ENCODE measurements at regions not wholly inside any gene's neighbourhood (a gene's known extent, or its start where the extent isn't known, plus 50 kb on each side); places are given as distances from the start of the nearest gene placed in this dataset.

- H3K4me3 ChIP-seq (ENCODE audit: low read depth, low read length), result no peak overlapping the region
- TF ChIP-seq CTCF (IDR thresholded peaks at IDR 0.05; ENCODE audit: low read depth, low read length), result no peak
Measured at GRCh38 chr1:95509989-95510388, 276.0 kb downstream of the RWDD3 start.

- no peak overlapping the region for H3K4me3 ChIP-seq (ENCODE audit: low read depth, low read length)
- no peak for TF ChIP-seq CTCF (IDR thresholded peaks at IDR 0.05; ENCODE audit: low read depth, low read length)
Measured at GRCh38 chr1:95512925-95513324, 278.9 kb downstream of the RWDD3 start.

GRCh38 chr1:95517506-95517905 lies 283.5 kb downstream of the RWDD3 start:
- no peak for TF ChIP-seq CTCF (IDR thresholded peaks at IDR 0.05; ENCODE audit: low read depth, low read length)
- no peak overlapping the region for H3K4me3 ChIP-seq (ENCODE audit: low read depth, low read length)

GRCh38 chr1:95518310-95518709 lies 284.3 kb downstream of the RWDD3 start:
- TF ChIP-seq CTCF (IDR thresholded peaks at IDR 0.05; ENCODE audit: low read depth, low read length), result no peak
- H3K4me3 ChIP-seq (ENCODE audit: low read depth, low read length), result no peak overlapping the region

- no peak for TF ChIP-seq CTCF (IDR thresholded peaks at IDR 0.05; ENCODE audit: low read depth, low read length)
- no peak overlapping the region for H3K4me3 ChIP-seq (ENCODE audit: low read depth, low read length)
Measured at GRCh38 chr1:95520390-95520789, 286.4 kb downstream of the RWDD3 start.

GRCh38 chr1:95532335-95532734 lies 298.3 kb downstream of the RWDD3 start:
- H3K4me3 ChIP-seq (ENCODE audit: low read depth, low read length), result no peak overlapping the region
- TF ChIP-seq CTCF (IDR thresholded peaks at IDR 0.05; ENCODE audit: low read depth, low read length), result no peak

GRCh38 chr1:95534985-95535384 lies 301.0 kb downstream of the RWDD3 start:
- no peak overlapping the region for H3K4me3 ChIP-seq (ENCODE audit: low read depth, low read length)
- TF ChIP-seq CTCF (IDR thresholded peaks at IDR 0.05; ENCODE audit: low read depth, low read length), result no peak
